ENCODE measurements at regions not wholly inside any gene's neighbourhood (a gene's known extent, or its start where the extent isn't known, plus 50 kb on each side); places are given as distances from the start of the nearest gene placed in this dataset.

- H2AFZ ChIP-seq (ENCODE audit: low read depth, low read length) = no peak overlapping the region
- H3K9ac ChIP-seq (replicated peaks; ENCODE audit: extremely low read depth, insufficient read depth, low read length) = no peak overlapping the region
- no peaks in the 10 kb centered on the region for H3K36me3 ChIP-seq (ENCODE audit: control insufficient read depth in 2 of 2, extremely low read depth in 1 of 2, insufficient read depth in 2 of 2, low read length in 2 of 2)
- H3K27ac ChIP-seq (ENCODE audit: insufficient read depth, low read depth, low read length) = no peak overlapping the region
- H3K79me2 ChIP-seq (ENCODE audit: control insufficient read depth, insufficient read depth, low read length) = no peaks in the 10 kb centered on the region
- H3K4me2 ChIP-seq (ENCODE audit: insufficient read depth, low read length) = no peak overlapping the region
- no TSS peak for BruUV-seq (replicated peaks)
- no peaks in the 10 kb centered on the region for H3K27me3 ChIP-seq (ENCODE audit: control insufficient read depth in 2 of 2, insufficient read depth in 2 of 2, low read length in 2 of 2)
- no peaks in the 10 kb centered on the region for H3K4me1 ChIP-seq (ENCODE audit: control insufficient read depth, extremely low read depth, insufficient read depth, low read length)
- FAIRE-seq (no peak), DNase-seq (ENCODE audit: low read depth, low spot score) (no peak)
- H3K9me3 ChIP-seq (replicated peaks; ENCODE audit: control insufficient read depth, insufficient read depth, low read length) = no peaks in the 10 kb centered on the region
- dilution Hi-C loops (cut with MboI; ENCODE audit: extremely low pct_ligation_motif_present, low sequenced_read_pairs) = no loop called here
- intact Hi-C loops (cut with micrococcal nuclease) = no loop called here
- ChIA-PET POLR2A (no interaction called here), CTCF (no interaction called here)
- H4K20me1 ChIP-seq (replicated peaks; ENCODE audit: control insufficient read depth, extremely low read depth, insufficient read depth, low read length) = no peaks in the 10 kb centered on the region
- no peak overlapping the region for H3K4me3 ChIP-seq (replicated peaks in 1 of 3; ENCODE audit: insufficient read depth in 1 of 3, low read depth in 1 of 3, low read length in 3 of 3)
- no peak for TF ChIP-seq EZH2 (IDR thresholded peaks at IDR 0.05; ENCODE audit: borderline replicate concordance, low read depth, low read length, severe bottlenecking)
- no peaks in the 10 kb centered on the region for H3K9me1 ChIP-seq (replicated peaks; ENCODE audit: control insufficient read depth, extremely low read depth, insufficient read depth, low read length)
Observed at GRCh38 chr14:82298811-82299210, 765.2 kb upstream of the SEL1L start.

DNA sequence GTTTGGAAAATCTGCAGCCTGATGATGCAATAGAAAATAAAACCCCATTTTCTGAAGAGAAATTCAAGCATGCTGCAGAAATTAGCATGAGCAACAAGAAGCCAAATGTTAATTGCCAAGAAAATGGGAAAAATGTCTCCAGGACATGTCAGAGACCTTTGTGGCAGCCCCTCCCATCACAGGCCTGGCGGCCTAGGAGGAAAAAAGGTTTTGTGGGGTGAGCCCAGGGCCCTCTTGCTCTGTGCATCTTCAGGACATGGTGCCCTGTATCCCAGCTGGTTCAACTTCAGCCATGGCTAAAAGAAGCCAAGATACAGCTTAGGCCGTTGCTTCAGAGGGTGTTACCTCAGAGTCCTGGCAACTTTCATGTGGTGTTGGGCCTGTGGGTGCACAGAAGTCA is 775.5 kb upstream of the SEL1L start:
- Histone ChIP-seq H3K4me3 (replicated peaks in 1 of 3; ENCODE audit: insufficient read depth in 1 of 3, low read depth in 1 of 3, low read length in 3 of 3) (no peak overlapping the region), H3K9ac (replicated peaks; ENCODE audit: extremely low read depth, insufficient read depth, low read length) (no peak overlapping the region), H4K20me1 (replicated peaks; ENCODE audit: control insufficient read depth, extremely low read depth, insufficient read depth, low read length) (no peaks in the 10 kb centered on the region), H3K79me2 (ENCODE audit: control insufficient read depth, insufficient read depth, low read length) (no peaks in the 10 kb centered on the region), H3K4me1 (ENCODE audit: control insufficient read depth, extremely low read depth, insufficient read depth, low read length) (no peaks in the 10 kb centered on the region), H3K36me3 (ENCODE audit: control insufficient read depth in 2 of 2, extremely low read depth in 1 of 2, insufficient read depth in 2 of 2, low read length in 2 of 2) (no peaks in the 10 kb centered on the region), H3K9me1 (replicated peaks; ENCODE audit: control insufficient read depth, extremely low read depth, insufficient read depth, low read length) (no peaks in the 10 kb centered on the region), H3K4me2 (ENCODE audit: insufficient read depth, low read length) (no peak overlapping the region), H2AFZ (ENCODE audit: low read depth, low read length) (no peak overlapping the region), H3K27me3 (ENCODE audit: control insufficient read depth in 2 of 2, insufficient read depth in 2 of 2, low read length in 2 of 2) (no peaks in the 10 kb centered on the region), H3K9me3 (replicated peaks; ENCODE audit: control insufficient read depth, insufficient read depth, low read length) (no peaks in the 10 kb centered on the region), H3K27ac (ENCODE audit: insufficient read depth, low read depth, low read length) (no peak overlapping the region)
- no peak for FAIRE-seq
- no peak for DNase-seq (ENCODE audit: low read depth, low spot score)
- POLR2A ChIA-PET = no interaction called here
- CTCF ChIA-PET = no interaction called here
- intact Hi-C loops (cut with micrococcal nuclease) (no loop called here), dilution Hi-C loops (cut with MboI; ENCODE audit: extremely low pct_ligation_motif_present, low sequenced_read_pairs) (no loop called here)
- TF ChIP-seq, protein P1, sequence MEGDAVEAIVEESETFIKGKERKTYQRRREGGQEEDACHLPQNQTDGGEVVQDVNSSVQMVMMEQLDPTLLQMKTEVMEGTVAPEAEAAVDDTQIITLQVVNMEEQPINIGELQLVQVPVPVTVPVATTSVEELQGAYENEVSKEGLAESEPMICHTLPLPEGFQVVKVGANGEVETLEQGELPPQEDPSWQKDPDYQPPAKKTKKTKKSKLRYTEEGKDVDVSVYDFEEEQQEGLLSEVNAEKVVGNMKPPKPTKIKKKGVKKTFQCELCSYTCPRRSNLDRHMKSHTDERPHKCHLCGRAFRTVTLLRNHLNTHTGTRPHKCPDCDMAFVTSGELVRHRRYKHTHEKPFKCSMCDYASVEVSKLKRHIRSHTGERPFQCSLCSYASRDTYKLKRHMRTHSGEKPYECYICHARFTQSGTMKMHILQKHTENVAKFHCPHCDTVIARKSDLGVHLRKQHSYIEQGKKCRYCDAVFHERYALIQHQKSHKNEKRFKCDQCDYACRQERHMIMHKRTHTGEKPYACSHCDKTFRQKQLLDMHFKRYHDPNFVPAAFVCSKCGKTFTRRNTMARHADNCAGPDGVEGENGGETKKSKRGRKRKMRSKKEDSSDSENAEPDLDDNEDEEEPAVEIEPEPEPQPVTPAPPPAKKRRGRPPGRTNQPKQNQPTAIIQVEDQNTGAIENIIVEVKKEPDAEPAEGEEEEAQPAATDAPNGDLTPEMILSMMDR (IDR thresholded peaks at IDR 0.05; ENCODE audit: extremely low read depth in 1 of 2, insufficient read depth in 1 of 2, low read depth in 1 of 2, low read length in 2 of 2) = no peak
- TF ChIP-seq POLR2A (IDR thresholded peaks at IDR 0.05; ENCODE audit: low read depth, low read length) (no peak), GATA2 (IDR thresholded peaks at IDR 0.05; ENCODE audit: insufficient read depth, insufficient read length, low read depth, low read length) (no peak), POLR2AphosphoS5 (IDR thresholded peaks at IDR 0.05; ENCODE audit: insufficient read depth, low read depth, low read length) (no peak), EZH2 (IDR thresholded peaks at IDR 0.05; ENCODE audit: borderline replicate concordance, low read depth, low read length, severe bottlenecking) (no peak), FOS (IDR thresholded peaks at IDR 0.05; ENCODE audit: borderline replicate concordance, insufficient read depth, low read length) (no peak), JUN (IDR thresholded peaks at IDR 0.05; ENCODE audit: borderline replicate concordance, insufficient read depth, insufficient read length, low read depth) (no peak), MYC (IDR thresholded peaks at IDR 0.05; ENCODE audit: low read depth, low read length) (no peak)
- TF ChIP-seq, protein P2, sequence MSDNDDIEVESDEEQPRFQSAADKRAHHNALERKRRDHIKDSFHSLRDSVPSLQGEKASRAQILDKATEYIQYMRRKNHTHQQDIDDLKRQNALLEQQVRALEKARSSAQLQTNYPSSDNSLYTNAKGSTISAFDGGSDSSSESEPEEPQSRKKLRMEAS (IDR thresholded peaks at IDR 0.05; ENCODE audit: insufficient read depth, insufficient read length) = no peak
- no TSS peak for BruUV-seq (replicated peaks)
